Mesenchymal stem cell (in vitro differentiated cells and primary cell): ENCODE measurements at regions not wholly inside any gene's neighbourhood (a gene's known extent, or its start where the extent isn't known, plus 50 kb on each side); places are given as distances from the start of the nearest gene placed in this dataset.

Experiments
- DNase-seq: peaks from one replicate; pipeline ENCODE4 v3.0.0-alpha.2; 2013
- H2AFZ ChIP-seq: one replicate; pipeline ENCODE4 v1.6.1; 2013; ENCODE audit warnings: low read depth, mild to moderate bottlenecking, control low read depth, inconsistent platforms, low read length, moderate library complexity
- H2AK5ac ChIP-seq: 2 replicates; pipeline ENCODE4 v1.6.1; 2013; ENCODE audit warnings: low read length, moderate library complexity, mild to moderate bottlenecking, inconsistent platforms; ENCODE audit not compliant: severe bottlenecking
- H2BK120ac ChIP-seq: one replicate; pipeline ENCODE4 v1.6.1; 2013; ENCODE audit warnings: low read depth, mild to moderate bottlenecking, inconsistent platforms, low read length, moderate library complexity
- H2BK12ac ChIP-seq, 2 experiments: one replicate each; pipeline ENCODE4 v1.6.1; 2013; ENCODE audit warnings: inconsistent platforms in 2 of 2, low read length in 2 of 2, mild to moderate bottlenecking in 2 of 2, moderate library complexity in 2 of 2, control low read depth in 1 of 2
- H2BK15ac ChIP-seq: one replicate; pipeline ENCODE4 v1.6.1; 2013; ENCODE audit warnings: mild to moderate bottlenecking, low read depth, inconsistent platforms; ENCODE audit not compliant: poor library complexity, severe bottlenecking
- H2BK5ac ChIP-seq: 2 replicates; pipeline ENCODE4 v1.6.1; 2013; ENCODE audit warnings: low read depth, mild to moderate bottlenecking, low read length, control low read depth, inconsistent platforms; ENCODE audit not compliant: poor library complexity, severe bottlenecking
- H3K14ac ChIP-seq, 2 experiments: one replicate each; pipeline ENCODE4 v1.6.1; 2013; ENCODE audit warnings: inconsistent platforms in 2 of 2, low read length in 2 of 2, control low read depth in 1 of 2, mild to moderate bottlenecking in 1 of 2, moderate library complexity in 1 of 2
- H3K18ac ChIP-seq, 2 experiments: one replicate each; pipeline ENCODE4 v1.6.1; 2013; ENCODE audit warnings: inconsistent platforms in 2 of 2, low read length in 2 of 2, control low read depth in 1 of 2, low read depth in 1 of 2, mild to moderate bottlenecking in 1 of 2
- H3K23ac ChIP-seq, 2 experiments: one replicate each; pipeline ENCODE4 v1.6.1; 2013; ENCODE audit warnings: inconsistent platforms in 2 of 2, low read length in 2 of 2, mild to moderate bottlenecking in 2 of 2, moderate library complexity in 2 of 2, control low read depth in 1 of 2
- H3K27ac ChIP-seq: 2 replicates; pipeline ENCODE4 v1.5.1; 2013; ENCODE audit warnings: mild to moderate bottlenecking, moderate library complexity, low read length, control low read depth, inconsistent platforms; ENCODE audit not compliant: poor library complexity, severe bottlenecking
- H3K27me3 ChIP-seq, 2 experiments: 2 replicates each; pipeline versions ENCODE4 v1.6.1 to v1.7.0; 2013; ENCODE audit warnings: low read length in 2 of 2, mild to moderate bottlenecking in 2 of 2, moderate library complexity in 2 of 2, control low read depth in 1 of 2, inconsistent platforms in 1 of 2; ENCODE audit not compliant: control insufficient read depth in 1 of 2, insufficient read depth in 1 of 2
- H3K36me3 ChIP-seq, 2 experiments: 2 replicates each; pipeline versions ENCODE4 v1.6.1 to v1.7.0; 2013; ENCODE audit warnings: low read length in 2 of 2, control low read depth in 1 of 2, inconsistent platforms in 1 of 2, low read depth in 1 of 2, mild to moderate bottlenecking in 1 of 2; ENCODE audit not compliant: insufficient read depth in 2 of 2, control insufficient read depth in 1 of 2
- H3K4ac ChIP-seq, 2 experiments: one replicate each; pipeline ENCODE4 v1.6.1; 2013; ENCODE audit warnings: inconsistent platforms in 2 of 2, low read length in 2 of 2, mild to moderate bottlenecking in 2 of 2, moderate library complexity in 2 of 2, control low read depth in 1 of 2, low read depth in 1 of 2
- H3K4me1 ChIP-seq: 2 replicates; pipeline ENCODE4 v1.6.1; 2013; ENCODE audit warnings: low read depth, low read length, control low read depth; ENCODE audit not compliant: control insufficient read depth, insufficient read depth
- H3K4me2 ChIP-seq: 2 replicates; pipeline ENCODE4 v1.6.1; 2013; ENCODE audit warnings: low read length, mild to moderate bottlenecking, inconsistent platforms; ENCODE audit not compliant: poor library complexity, severe bottlenecking
- H3K4me3 ChIP-seq, 2 experiments: 2 replicates each; pipeline versions ENCODE4 v1.5.1 to v1.7.0; 2013; ENCODE audit warnings: low read length in 2 of 2, mild to moderate bottlenecking in 2 of 2, control low read depth in 1 of 2, low read depth in 1 of 2; ENCODE audit not compliant: insufficient read depth in 1 of 2
- H3K79me1 ChIP-seq: replicated peaks from 2 replicates; pipeline ENCODE4 v1.6.1; 2013; ENCODE audit warnings: mild to moderate bottlenecking, control low read depth, low read length, inconsistent platforms; ENCODE audit not compliant: poor library complexity, severe bottlenecking
- H3K9ac ChIP-seq: 2 replicates; pipeline ENCODE4 v1.7.0; 2013; ENCODE audit warnings: mild to moderate bottlenecking, low read length, moderate library complexity
- H3K9me3 ChIP-seq: 2 replicates; pipeline ENCODE4 v1.7.0; 2013; ENCODE audit warnings: mild to moderate bottlenecking, low read length; ENCODE audit not compliant: control insufficient read depth
- H4K8ac ChIP-seq: one replicate; pipeline ENCODE4 v1.6.1; 2013; ENCODE audit warnings: inconsistent platforms, mild to moderate bottlenecking, low read length, moderate library complexity
- H4K91ac ChIP-seq: one replicate; pipeline ENCODE4 v1.6.1; 2013; ENCODE audit warnings: mild to moderate bottlenecking, low read length, inconsistent platforms
- WGBS: methylation state at CpG from one replicate; pipeline ENCODE4 v1.1.7; 2013; ENCODE audit warnings: mixed read lengths; 5-methylcytosine and 5-hydroxymethylcytosine counted together

DNA sequence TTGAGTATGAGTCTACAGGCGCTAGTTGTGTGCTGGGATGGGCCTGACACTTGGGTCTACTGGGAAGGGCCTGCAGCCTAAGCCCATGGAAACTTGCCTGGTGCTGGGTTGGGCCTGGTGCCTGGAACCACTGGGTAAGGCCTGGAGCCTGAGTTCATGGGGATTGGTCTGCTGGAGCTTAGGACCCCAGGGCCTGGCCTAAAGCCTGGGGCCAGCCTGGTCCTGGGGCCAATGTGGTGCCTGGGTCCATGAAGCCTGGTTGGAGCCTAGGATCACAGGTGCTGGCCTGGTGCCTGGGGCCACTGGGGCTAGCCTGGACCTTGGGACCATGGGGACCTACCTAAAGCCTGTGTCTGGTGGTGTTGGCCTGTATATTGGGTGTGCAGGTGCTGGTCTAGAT, 270.3 kb upstream of the GRIA3 start:
- H3K9ac ChIP-seq, result no peak overlapping the region
- no peak overlapping the region for H3K14ac ChIP-seq
- H3K23ac ChIP-seq, result no peak overlapping the region
- H4K91ac ChIP-seq, result no peak overlapping the region
- no peak for DNase-seq
- peaks cover 30% of the 10 kb centered on the region for H3K9me3 ChIP-seq
- H2BK120ac ChIP-seq, result no peak overlapping the region
- no peak overlapping the region for H2BK12ac ChIP-seq
- no peak overlapping the region for H3K4ac ChIP-seq
- no peak overlapping the region for H3K4me3 ChIP-seq
- no peaks in the 10 kb centered on the region for H3K36me3 ChIP-seq
- H3K4me2 ChIP-seq, result no peak overlapping the region
- no peaks in the 10 kb centered on the region for H3K4me1 ChIP-seq
- no peak overlapping the region for H2BK15ac ChIP-seq
- no peak overlapping the region for H3K27ac ChIP-seq
- H4K8ac ChIP-seq, result no peak overlapping the region
- H3K27me3 ChIP-seq, result no peaks in the 10 kb centered on the region
- WGBS, result 86% methylated on average over 1 of the region's 1 CpG
- no peaks in the 10 kb centered on the region for H3K79me1 ChIP-seq
- no peak overlapping the region for H2AFZ ChIP-seq
- H2BK5ac ChIP-seq, result no peak overlapping the region
- H2AK5ac ChIP-seq, result no peak overlapping the region
- no peak overlapping the region for H3K18ac ChIP-seq

DNA sequence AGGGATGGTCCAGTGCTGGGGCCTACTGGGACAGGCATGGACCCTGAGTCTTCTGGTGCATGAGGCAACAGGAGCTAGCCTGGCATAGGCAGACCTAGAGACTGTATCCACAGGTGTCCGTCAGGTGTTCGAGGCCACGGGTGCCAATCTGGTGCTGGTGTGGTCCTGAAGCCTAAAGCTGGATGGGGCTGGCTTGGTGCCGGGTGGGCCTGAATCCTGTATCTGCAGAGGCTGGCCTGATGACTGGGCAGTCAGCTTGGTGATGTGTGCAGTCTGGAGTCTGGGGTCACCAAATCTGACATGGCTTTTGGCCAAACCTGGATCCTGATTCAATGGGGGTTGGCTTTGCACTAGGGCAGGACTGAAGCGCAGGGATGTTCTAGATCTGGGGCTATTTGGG, 269.8 kb upstream of the GRIA3 start:
- no peak for DNase-seq
- H3K27me3 ChIP-seq, result no peaks in the 10 kb centered on the region
- no peak overlapping the region for H2BK12ac ChIP-seq
- H3K9ac ChIP-seq, result no peak overlapping the region
- no peak overlapping the region for H2BK5ac ChIP-seq
- H3K4ac ChIP-seq, result no peak overlapping the region
- no peak overlapping the region for H3K23ac ChIP-seq
- H4K91ac ChIP-seq, result no peak overlapping the region
- H3K36me3 ChIP-seq, result no peaks in the 10 kb centered on the region
- no peak overlapping the region for H2AFZ ChIP-seq
- H3K4me2 ChIP-seq, result no peak overlapping the region
- H2BK120ac ChIP-seq, result no peak overlapping the region
- no peaks in the 10 kb centered on the region for H3K79me1 ChIP-seq
- 92% methylated on average over 5 of the region's 5 CpGs for WGBS
- no peak overlapping the region for H3K18ac ChIP-seq
- no peak overlapping the region for H3K27ac ChIP-seq
- peaks cover 28% of the 10 kb centered on the region for H3K9me3 ChIP-seq
- no peak overlapping the region for H3K4me3 ChIP-seq
- no peak overlapping the region for H3K14ac ChIP-seq
- H4K8ac ChIP-seq, result no peak overlapping the region
- no peaks in the 10 kb centered on the region for H3K4me1 ChIP-seq
- H2AK5ac ChIP-seq, result no peak overlapping the region
- H2BK15ac ChIP-seq, result no peak overlapping the region

- H3K27ac ChIP-seq, result no peak overlapping the region
- H3K14ac ChIP-seq, result no peak overlapping the region
- H2BK120ac ChIP-seq, result no peak overlapping the region
- H3K23ac ChIP-seq, result no peak overlapping the region
- no peak overlapping the region for H3K9ac ChIP-seq
- H3K4me1 ChIP-seq, result no peaks in the 10 kb centered on the region
- 52% methylated on average over 1 of the region's 1 CpG for WGBS
- H3K18ac ChIP-seq, result no peak overlapping the region
- H3K79me1 ChIP-seq, result no peaks in the 10 kb centered on the region
- H3K36me3 ChIP-seq, result no peaks in the 10 kb centered on the region
- H3K27me3 ChIP-seq, result no peaks in the 10 kb centered on the region
- no peak overlapping the region for H3K4ac ChIP-seq
- no peak overlapping the region for H2BK5ac ChIP-seq
- no peak overlapping the region for H3K4me2 ChIP-seq
- H2BK15ac ChIP-seq, result no peak overlapping the region
- no peak for DNase-seq
- H3K4me3 ChIP-seq, result no peak overlapping the region
- H2AK5ac ChIP-seq, result no peak overlapping the region
- H4K8ac ChIP-seq, result no peak overlapping the region
- no peaks in the 10 kb centered on the region for H3K9me3 ChIP-seq
- no peak overlapping the region for H4K91ac ChIP-seq
- H2AFZ ChIP-seq, result no peak overlapping the region
- no peak overlapping the region for H2BK12ac ChIP-seq
Measured at GRCh38 chrX:122934131-122934530, 249.9 kb upstream of the GRIA3 start.

- H3K4me1 ChIP-seq, result no peaks in the 10 kb centered on the region
- no peaks in the 10 kb centered on the region for H3K9me3 ChIP-seq
- H2AFZ ChIP-seq, result no peak overlapping the region
- no peak overlapping the region for H2BK5ac ChIP-seq
- H3K4me3 ChIP-seq, result no peak overlapping the region
- no CpG with 5 or more reads among the region's 1 CpG for WGBS
- H2AK5ac ChIP-seq, result no peak overlapping the region
- H3K27ac ChIP-seq, result no peak overlapping the region
- no peak overlapping the region for H3K14ac ChIP-seq
- no peak overlapping the region for H4K91ac ChIP-seq
- H3K9ac ChIP-seq, result no peak overlapping the region
- no peaks in the 10 kb centered on the region for H3K79me1 ChIP-seq
- H3K4ac ChIP-seq, result no peak overlapping the region
- no peak overlapping the region for H3K18ac ChIP-seq
- H3K4me2 ChIP-seq, result no peak overlapping the region
- H3K36me3 ChIP-seq, result no peaks in the 10 kb centered on the region
- H3K23ac ChIP-seq, result no peak overlapping the region
- no peaks in the 10 kb centered on the region for H3K27me3 ChIP-seq
- no peak overlapping the region for H2BK12ac ChIP-seq
- no peak overlapping the region for H4K8ac ChIP-seq
- no peak overlapping the region for H2BK15ac ChIP-seq
- no peak for DNase-seq
- no peak overlapping the region for H2BK120ac ChIP-seq
Measured at GRCh38 chrX:122940199-122940598, 243.9 kb upstream of the GRIA3 start.
